Ovary (tissue), 7 donors: ENCODE measurements at regions not wholly inside any gene's neighbourhood (a gene's known extent, or its start where the extent isn't known, plus 50 kb on each side); places are given as distances from the start of the nearest gene placed in this dataset.

Experiments used
- DNase-seq, 5 donors: peaks; one replicate each; pipeline ENCODE4 v3.0.0-alpha.2; 2019 to 2020
- H3K27ac ChIP-seq, 2 donors: fragments of 200-600 bp; one replicate each; pipeline versions ENCODE4 v1.5.1 to v1.8.0; 2019 to 2022
- H3K27me3 ChIP-seq: fragments of 200-600 bp; one replicate; pipeline ENCODE4 v1.8.0; 2022
- H3K36me3 ChIP-seq: fragments of 200-600 bp; sonication (generic); one replicate; pipeline ENCODE4 v1.5.1; 2019
- H3K4me1 ChIP-seq: one replicate; pipeline ENCODE4 v1.8.1; 2013; ENCODE audit warnings: mild to moderate bottlenecking, moderate library complexity; ENCODE audit not compliant: insufficient read depth
- H3K4me3 ChIP-seq: fragments of 200-600 bp; sonication (generic); one replicate; pipeline ENCODE4 v1.5.1; 2017
- H3K9me3 ChIP-seq, 2 donors: fragments of 200-600 bp in 1 of 2; sonication (generic) in 1 of 2; one replicate each; pipeline versions ENCODE4 v1.5.1 to v1.8.1; 2013 to 2019; ENCODE audit warnings: mild to moderate bottlenecking in 1 of 2, moderate library complexity in 1 of 2
- CTCF ChIP-seq, 3 donors: fragments of 450-650 bp in 2 of 3; fragments of 200-600 bp in 1 of 3; IDR thresholded peaks; one replicate each; pipeline versions ENCODE4 v1.5.1 to v1.8.0; 2016 to 2022; ENCODE audit warnings: antibody characterized with exemption in 3 of 3, mild to moderate bottlenecking in 1 of 3
- EP300 ChIP-seq: sonication (generic); formaldehyde crosslinking; IDR thresholded peaks from one replicate; pipeline ENCODE4 v1.6.1; 2017; ENCODE audit warnings: antibody characterized with exemption
- POLR2A ChIP-seq: fragments of 450-650 bp; IDR thresholded peaks from one replicate; pipeline ENCODE4 v1.6.1; 2017; ENCODE audit warnings: antibody characterized with exemption, mild to moderate bottlenecking, moderate library complexity
- WGBS, 3 donors: extraction: QIAGEN DNeasy Blood & Tissue Kit in 1 of 3; methylation state at CpG; one replicate each; pipeline versions ENCODE4 v1.1.5 to v1.1.7; 2013 to 2017; 5-methylcytosine and 5-hydroxymethylcytosine counted together
- intact Hi-C, 4 donors: fragments of 100-400 bp; cut with DNase I; formaldehyde crosslinking; loops; one replicate each; pipeline versions ENCODE4 v1.11.0 to v1.15.1; 2022 to 2023
- donor health status: DM: no; HTN: no; CAD: no; lungs with moderate emphysema.
- donor health status: DM: no; HTN: no; CAD: no.
- donor health status: Bipolar disorder and iron deficiency.
- donor health status: DM: no; HTN: no; CAD: no.
- donor health status: DM: yes; HTN: yes; CAD: no.

GRCh38 chr16:85484347-85485300, 128.5 kb upstream of the GSE1 start:
- H3K9me3 ChIP-seq, result no peaks in the 10 kb centered on the region
- 92 to 96% (median 94%) methylated on average over 27 to 30 of the region's 30 CpGs for WGBS, 3 donors
- H3K36me3 ChIP-seq, result no peaks in the 10 kb centered on the region
- peaks cover 4% of the 10 kb centered on the region for H3K4me1 ChIP-seq
- no peaks in the 10 kb centered on the region for H3K27me3 ChIP-seq
- H3K4me3 ChIP-seq, result no peak overlapping the region
- DNase-seq, result no peak
- intact Hi-C loops, result no loop called here
- TF ChIP-seq POLR2A (no peak), EP300 (no peak), CTCF (IDR thresholded peaks at IDR 0.05) (no peak)
- H3K27ac ChIP-seq, result no peak overlapping the region

- TF ChIP-seq POLR2A, result no peak
- TF ChIP-seq EP300, result no peak
- TF ChIP-seq CTCF (IDR thresholded peaks at IDR 0.05), result no peak
- no peak overlapping the region for H3K4me3 ChIP-seq
- DNase-seq, result no peak
- H3K27me3 ChIP-seq, result no peaks in the 10 kb centered on the region
- peaks cover 4% of the 10 kb centered on the region for H3K4me1 ChIP-seq
- intact Hi-C loops, result no loop called here
- no peak overlapping the region for H3K27ac ChIP-seq
- H3K9me3 ChIP-seq, result no peaks in the 10 kb centered on the region
- no peaks in the 10 kb centered on the region for H3K36me3 ChIP-seq
- 92 to 93% (median 92%) methylated on average over 28 of the region's 28 CpGs for WGBS, 3 donors
Measured at GRCh38 chr16:85485379-85485778, 127.7 kb upstream of the GSE1 start.

- Histone ChIP-seq H3K9me3 (no peaks in the 10 kb centered on the region), H3K4me1 (peaks cover 3% of the 10 kb centered on the region), H3K27ac (no peak overlapping the region), H3K27me3 (no peaks in the 10 kb centered on the region), H3K4me3 (no peak overlapping the region), H3K36me3 (no peaks in the 10 kb centered on the region)
- DNase-seq, result no peak
- 86 to 89% (median 88%) methylated on average over 33 of the region's 33 CpGs for whole genome bisulfite sequencing, 3 donors
- intact Hi-C loops, result no loop called here
- no peak for TF ChIP-seq EP300
- TF ChIP-seq POLR2A, result no peak
- no peak for TF ChIP-seq CTCF (IDR thresholded peaks at IDR 0.05)
Measured at GRCh38 chr16:85486256-85486915, 126.7 kb upstream of the GSE1 start.

- intact Hi-C loops, result no loop called here
- Histone ChIP-seq H3K4me3 (no peak overlapping the region), H3K27me3 (no peaks in the 10 kb centered on the region), H3K9me3 (no peaks in the 10 kb centered on the region), H3K27ac (no peak overlapping the region), H3K4me1 (peaks cover 13% of the 10 kb centered on the region), H3K36me3 (no peaks in the 10 kb centered on the region)
- TF ChIP-seq EP300, result no peak
- no peak for TF ChIP-seq CTCF (IDR thresholded peaks at IDR 0.05)
- TF ChIP-seq POLR2A, result no peak
- no peak for DNase-seq
- WGBS, 3 donors, result 93 to 95% (median 94%) methylated on average over 8 of the region's 8 CpGs
Measured at GRCh38 chr16:85488414-85488813, 124.7 kb upstream of the GSE1 start.
